Left lung (tissue), 4 donors: ENCODE measurements at regions not wholly inside any gene's neighbourhood (a gene's known extent, or its start where the extent isn't known, plus 50 kb on each side); places are given as distances from the start of the nearest gene placed in this dataset.

Source experiments
- ATAC-seq: fragments of 200-7000 bp; cut with Tn5 transposase; one replicate; pipeline ENCODE4 v1.9.1; 2020; ENCODE audit warnings: moderate library complexity
- DNase-seq, 4 donors: peaks; one replicate each; pipeline ENCODE4 v3.0.0-alpha.2; 2013 to 2020
- H3K27ac ChIP-seq, 2 donors: fragments of 200-600 bp; sonication (generic) in 1 of 2; one replicate each; pipeline versions ENCODE4 v1.5.0 to v1.8.0; 2020 to 2021
- H3K27me3 ChIP-seq, 2 donors: fragments of 200-600 bp; sonication (generic) in 1 of 2; one replicate each; pipeline versions ENCODE4 v1.5.0 to v1.8.0; 2020 to 2021
- H3K36me3 ChIP-seq, 2 donors: fragments of 200-600 bp; sonication (generic) in 1 of 2; one replicate each; pipeline versions ENCODE4 v1.5.0 to v1.8.0; 2020 to 2021
- H3K4me1 ChIP-seq, 2 donors: fragments of 200-600 bp; one replicate each; pipeline ENCODE4 v1.8.0; 2021
- H3K4me3 ChIP-seq, 2 donors: fragments of 200-600 bp; sonication (generic) in 1 of 2; one replicate each; pipeline versions ENCODE4 v1.5.0 to v1.8.0; 2020 to 2021; ENCODE audit warnings: mild to moderate bottlenecking in 1 of 2
- H3K9me3 ChIP-seq, 2 donors: fragments of 200-600 bp; sonication (generic) in 1 of 2; one replicate each; pipeline versions ENCODE4 v1.5.0 to v1.8.0; 2020 to 2021
- intact Hi-C, 2 donors: fragments of 100-400 bp; cut with DNase I; formaldehyde crosslinking; loops; one replicate each; pipeline versions ENCODE4 v1.11.2 to v1.14.2; 2022
- TF ChIP-seq, protein P1 (sequence below), 2 donors: fragments of 200-600 bp; sonication (generic) in 1 of 2; IDR thresholded peaks; one replicate each; pipeline versions ENCODE4 v1.5.0 to v1.8.0; 2021; ENCODE audit warnings: antibody characterized with exemption in 2 of 2
- donor health status: DM: no; HTN: yes; CAD: no.
- donor health status: DM: no; HTN: no; CAD: no.

DNA sequence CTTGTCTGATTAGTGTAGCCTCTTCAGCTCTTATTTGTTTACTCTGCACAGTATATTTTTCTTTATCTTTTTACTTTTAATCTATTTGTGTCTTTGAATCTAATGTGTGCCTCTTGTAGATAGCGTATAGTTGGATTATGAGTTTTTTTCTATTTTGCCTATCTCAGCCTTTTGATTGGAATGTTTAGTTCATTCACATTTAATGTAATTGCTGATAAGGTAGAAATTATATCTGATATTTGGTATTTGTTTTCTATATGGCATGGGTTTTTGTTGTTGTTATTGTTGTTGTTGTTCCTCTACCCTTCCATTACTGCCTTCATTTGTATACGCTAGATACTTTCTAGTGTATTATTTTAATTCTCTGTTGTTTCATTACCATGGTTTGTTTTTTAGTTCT, 131.7 kb upstream of the GRIK3 start:
- Histone ChIP-seq H3K4me1 (no peaks in the 10 kb centered on the region), H3K9me3 (no peaks in the 10 kb centered on the region), H3K27me3 (peaks cover 0 to 23% of the 10 kb centered on the region in 2 donors), H3K36me3 (no peaks in the 10 kb centered on the region), H3K27ac (no peak overlapping the region), H3K4me3 (no peak overlapping the region)
- TF ChIP-seq, protein P1, sequence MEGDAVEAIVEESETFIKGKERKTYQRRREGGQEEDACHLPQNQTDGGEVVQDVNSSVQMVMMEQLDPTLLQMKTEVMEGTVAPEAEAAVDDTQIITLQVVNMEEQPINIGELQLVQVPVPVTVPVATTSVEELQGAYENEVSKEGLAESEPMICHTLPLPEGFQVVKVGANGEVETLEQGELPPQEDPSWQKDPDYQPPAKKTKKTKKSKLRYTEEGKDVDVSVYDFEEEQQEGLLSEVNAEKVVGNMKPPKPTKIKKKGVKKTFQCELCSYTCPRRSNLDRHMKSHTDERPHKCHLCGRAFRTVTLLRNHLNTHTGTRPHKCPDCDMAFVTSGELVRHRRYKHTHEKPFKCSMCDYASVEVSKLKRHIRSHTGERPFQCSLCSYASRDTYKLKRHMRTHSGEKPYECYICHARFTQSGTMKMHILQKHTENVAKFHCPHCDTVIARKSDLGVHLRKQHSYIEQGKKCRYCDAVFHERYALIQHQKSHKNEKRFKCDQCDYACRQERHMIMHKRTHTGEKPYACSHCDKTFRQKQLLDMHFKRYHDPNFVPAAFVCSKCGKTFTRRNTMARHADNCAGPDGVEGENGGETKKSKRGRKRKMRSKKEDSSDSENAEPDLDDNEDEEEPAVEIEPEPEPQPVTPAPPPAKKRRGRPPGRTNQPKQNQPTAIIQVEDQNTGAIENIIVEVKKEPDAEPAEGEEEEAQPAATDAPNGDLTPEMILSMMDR (IDR thresholded peaks at IDR 0.05), result no peak
- intact Hi-C loops, result no loop called here
- no peak for ATAC-seq
- DNase-seq, result no peak

DNA sequence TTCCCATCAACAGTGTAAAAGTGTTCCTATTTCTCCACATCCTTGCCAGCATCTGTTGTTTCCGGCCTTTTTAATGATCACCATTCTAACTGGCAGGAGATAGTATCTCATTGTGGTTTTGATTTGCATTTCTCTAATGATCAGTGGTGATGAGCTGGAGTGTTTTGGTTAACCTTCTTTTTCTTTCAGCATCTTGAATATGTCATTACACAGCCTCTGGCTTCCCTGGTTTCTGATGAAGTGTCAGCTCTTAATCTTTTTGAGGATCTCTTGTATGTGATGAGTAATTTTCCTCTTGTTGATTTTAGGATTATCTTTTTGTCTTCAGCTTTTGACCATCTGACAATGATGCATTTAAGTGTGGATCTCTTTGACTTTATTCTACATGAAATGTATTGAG, 133.2 kb upstream of the GRIK3 start:
- no peaks in the 10 kb centered on the region for H3K9me3 ChIP-seq

DNA sequence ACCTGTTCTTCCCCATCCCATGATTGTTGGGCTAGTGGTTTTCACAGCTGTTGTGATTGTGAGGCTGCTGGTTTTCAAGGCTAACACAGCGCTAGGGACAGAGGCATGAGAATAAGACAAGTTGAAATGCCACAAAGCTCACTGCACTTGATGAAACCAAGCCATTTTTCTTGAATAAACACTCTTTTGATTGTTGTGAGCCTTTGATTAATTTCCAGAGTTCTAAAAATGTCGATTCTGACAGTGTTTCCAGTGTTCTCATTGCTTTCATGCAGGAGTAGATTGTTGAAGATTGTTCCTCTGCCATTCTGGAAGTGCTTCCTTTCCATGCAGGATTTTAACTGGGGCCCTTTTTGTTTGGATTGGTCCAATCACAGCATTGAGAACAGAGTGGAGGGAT, 134.9 kb upstream of the GRIK3 start:
- ATAC-seq (no peak), DNase-seq (no peak)
- Histone ChIP-seq H3K27ac (no peak overlapping the region), H3K4me1 (no peaks in the 10 kb centered on the region), H3K27me3 (peaks cover 0 to 30% of the 10 kb centered on the region in 2 donors), H3K4me3 (no peak overlapping the region), H3K9me3 (no peaks in the 10 kb centered on the region), H3K36me3 (no peaks in the 10 kb centered on the region)
- TF ChIP-seq, protein P1 (IDR thresholded peaks at IDR 0.05), result no peak
- intact Hi-C loops, result no loop called here

More for the DNA sequence above, 133.2 kb upstream of the GRIK3 start:
- Histone ChIP-seq H3K27me3 (peaks cover 0 to 23% of the 10 kb centered on the region in 2 donors), H3K27ac (no peak overlapping the region), H3K36me3 (no peaks in the 10 kb centered on the region), H3K4me1 (no peaks in the 10 kb centered on the region), H3K4me3 (no peak overlapping the region)
- DNase-seq (no peak), ATAC-seq (no peak)
- TF ChIP-seq, protein P1 (IDR thresholded peaks at IDR 0.05), result no peak
- intact Hi-C loops, result no loop called here

DNA sequence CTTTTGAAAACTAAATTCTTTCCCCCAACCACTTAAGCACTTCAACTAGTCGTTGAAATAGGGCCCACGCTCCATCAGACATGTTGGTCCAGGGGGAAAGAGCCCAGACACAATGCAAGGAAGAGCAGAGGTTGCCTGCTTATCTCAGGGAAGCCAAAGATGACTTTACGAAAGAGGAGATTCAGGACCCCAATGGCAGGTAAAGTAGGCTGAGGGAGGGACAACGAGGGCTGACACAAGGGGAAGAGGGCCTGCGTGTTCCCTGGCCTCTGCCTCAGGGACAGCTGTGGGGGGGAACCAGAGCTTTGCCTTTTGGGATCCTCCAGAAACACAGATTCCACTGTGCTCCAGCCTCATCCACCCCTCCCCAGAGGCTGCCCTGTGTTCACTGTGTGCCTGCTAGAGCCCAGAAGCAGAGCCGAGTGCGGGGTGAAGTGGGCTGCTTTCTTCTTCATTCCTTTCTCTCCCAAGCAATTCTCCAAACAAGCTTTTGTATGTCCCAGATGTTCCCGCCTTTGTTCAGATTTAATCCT, 135.5 kb upstream of the GRIK3 start:
- no peak for ATAC-seq

DNA sequence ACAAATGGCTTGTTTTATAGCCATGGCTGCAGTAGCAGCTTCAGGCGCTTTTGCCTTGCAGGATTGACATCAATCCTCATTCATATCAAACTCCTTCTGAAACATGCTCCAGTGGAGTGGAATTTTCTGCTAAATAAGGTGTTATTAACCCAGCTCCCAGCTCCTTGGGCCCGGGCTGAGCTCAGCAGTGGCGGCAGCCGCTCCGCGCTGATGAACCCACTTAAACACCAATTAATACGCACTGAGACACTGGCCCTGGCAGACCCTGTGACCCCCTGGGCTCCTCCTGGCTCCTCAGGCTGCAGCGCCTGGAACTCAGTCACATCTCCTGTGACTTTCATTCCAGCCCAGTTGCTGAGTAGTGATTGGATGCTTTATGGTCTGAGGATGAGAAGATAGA, 137.4 kb upstream of the GRIK3 start:
- DNase-seq (no peak), ATAC-seq (no peak)
- Histone ChIP-seq H3K4me1 (no peaks in the 10 kb centered on the region), H3K36me3 (no peaks in the 10 kb centered on the region), H3K27ac (no peak overlapping the region), H3K9me3 (no peaks in the 10 kb centered on the region), H3K27me3 (peaks cover 0 to 44% of the 10 kb centered on the region in 2 donors), H3K4me3 (no peak overlapping the region)
- TF ChIP-seq, protein P1 (IDR thresholded peaks at IDR 0.05), result no peak
- intact Hi-C loops, result no loop called here

More for the DNA sequence above, 135.5 kb upstream of the GRIK3 start:
- no peaks in the 10 kb centered on the region for H3K4me1 ChIP-seq
- no peak for DNase-seq
- H3K9me3 ChIP-seq, result no peaks in the 10 kb centered on the region
- no peaks in the 10 kb centered on the region for H3K36me3 ChIP-seq
- intact Hi-C loops, result no loop called here
- H3K27me3 ChIP-seq, result peaks cover 0 to 30% of the 10 kb centered on the region in 2 donors
- no peak overlapping the region for H3K27ac ChIP-seq
- no peak overlapping the region for H3K4me3 ChIP-seq
- TF ChIP-seq, protein P1 (IDR thresholded peaks at IDR 0.05), result no peak
